SK-N-SH treated with all-trans-retinoic acid at 6 μM for 48 hours (cell line): ENCODE measurements at regions not wholly inside any gene's neighbourhood (a gene's known extent, or its start where the extent isn't known, plus 50 kb on each side); places are given as distances from the start of the nearest gene placed in this dataset.

ENCODE experiments used
- PPARA ChIP-seq: fragments of 250-450 bp; sonication (Bioruptor Pico); IDR thresholded peaks from 2 replicates; pipeline ENCODE4 v1.5.0; 2020; ENCODE audit warnings: mild to moderate bottlenecking, borderline replicate concordance
- SNAI2 ChIP-seq: fragments of 250-450 bp; sonication (Bioruptor Pico); IDR thresholded peaks from 2 replicates; pipeline ENCODE4 v1.5.0; 2020; ENCODE audit warnings: mild to moderate bottlenecking, moderate library complexity

- TF ChIP-seq SNAI2 (CRISPR knock-in tag), result no peak
- TF ChIP-seq PPARA (CRISPR knock-in tag), result no peak
Measured at GRCh38 chr11:15800111-15800800, 556.1 kb downstream of the SOX6 start.
